OCI-LY7 (cell line): ENCODE measurements at regions not wholly inside any gene's neighbourhood (a gene's known extent, or its start where the extent isn't known, plus 50 kb on each side); places are given as distances from the start of the nearest gene placed in this dataset.

Experiments used
- BruUV-seq: library from RNA; stranded (reverse); fragments of 400-500 nt; replicated peaks from 2 replicates; lab custom pipeline; 2021; lab: Mats Ljungman, UMichigan
- CTCF ChIA-PET: fragments of 300-600 bp; sonication (Branson Sonifier 250); formaldehyde crosslinking; loops from one replicate; lab custom pipeline; 2022; ENCODE audit warnings: antibody characterized with exemption; ENCODE audit not compliant: unreplicated experiment; lab: Charles Lee
- POLR2A ChIA-PET: fragments of 300-600 bp; sonication (Branson Sonifier 250); formaldehyde crosslinking; loops from one replicate; lab custom pipeline; 2022; ENCODE audit warnings: antibody characterized with exemption; lab: Charles Lee
- DNase-seq: peaks from one replicate; pipeline ENCODE4 v3.0.0-alpha.2; 2015; ENCODE audit warnings: low spot score
- H2AFZ ChIP-seq: fragments of 200-600 bp; sonication (generic), shearing (Covaris generic); 2 replicates; pipeline ENCODE4 v1.6.1; 2014; ENCODE audit warnings: mild to moderate bottlenecking, antibody characterized with exemption, low read length, moderate library complexity
- H3K27ac ChIP-seq: fragments of 200-600 bp; sonication (generic); 2 replicates; pipeline ENCODE4 v1.5.1; 2014; ENCODE audit warnings: mixed run types, low read depth, mild to moderate bottlenecking, moderate library complexity, low read length, inconsistent platforms; ENCODE audit not compliant: poor library complexity, severe bottlenecking
- H3K36me3 ChIP-seq: fragments of 200-600 bp; sonication (generic); 2 replicates; pipeline ENCODE4 v1.6.1; 2014; ENCODE audit warnings: mild to moderate bottlenecking, antibody characterized with exemption, low read length, moderate library complexity, mixed read lengths; ENCODE audit not compliant: insufficient read depth
- H3K4me1 ChIP-seq: fragments of 200-600 bp; sonication (generic); 2 replicates; pipeline ENCODE4 v1.5.1; 2014; ENCODE audit warnings: mild to moderate bottlenecking, low read length; ENCODE audit not compliant: insufficient read depth, poor library complexity, severe bottlenecking
- H3K4me2 ChIP-seq: fragments of 200-600 bp; sonication (generic); 2 replicates; pipeline ENCODE4 v1.6.1; 2014; ENCODE audit warnings: mild to moderate bottlenecking, low read length
- H3K4me3 ChIP-seq: fragments of 200-600 bp; sonication (generic); 2 replicates; pipeline ENCODE4 v1.5.1; 2014; ENCODE audit warnings: mild to moderate bottlenecking, low read depth, low read length; ENCODE audit not compliant: poor library complexity, severe bottlenecking
- H3K79me2 ChIP-seq: fragments of 200-600 bp; sonication (generic); 2 replicates; pipeline ENCODE4 v1.6.1; 2016; ENCODE audit warnings: low read depth, mild to moderate bottlenecking, low read length, moderate library complexity, mixed read lengths; ENCODE audit not compliant: insufficient read depth
- H3K9me2 ChIP-seq: fragments of 200-600 bp; sonication (generic); 2 replicates; pipeline ENCODE4 v1.6.1; 2016; ENCODE audit warnings: mild to moderate bottlenecking, low read length, mixed read lengths; ENCODE audit not compliant: insufficient read depth
- H3K9me3 ChIP-seq: fragments of 200-600 bp; sonication (generic); 2 replicates; pipeline ENCODE4 v1.6.1; 2014; ENCODE audit warnings: mild to moderate bottlenecking, mixed run types, low read length, mixed read lengths
- H4K20me1 ChIP-seq: fragments of 200-600 bp; sonication (generic); 2 replicates; pipeline ENCODE4 v1.6.1; 2014; ENCODE audit warnings: mild to moderate bottlenecking, antibody characterized with exemption, low read length, moderate library complexity, mixed read lengths; ENCODE audit not compliant: insufficient read depth
- CTCF ChIP-seq: fragments of 200-600 bp; sonication (generic); conservative IDR thresholded peaks from 2 replicates; pipeline ENCODE4 v1.5.1; 2014; ENCODE audit warnings: mild to moderate bottlenecking, antibody characterized with exemption, low read length, moderate library complexity, mixed read lengths
- EZH2phosphoT487 ChIP-seq: fragments of 200-600 bp; sonication (generic); IDR thresholded peaks from 2 replicates; pipeline ENCODE4 v1.6.1; 2018; ENCODE audit warnings: low read depth, borderline replicate concordance, mild to moderate bottlenecking, mixed run types, antibody characterized with exemption, low read length, moderate library complexity, mixed read lengths
- intact Hi-C: fragments of 100-400 bp; cut with micrococcal nuclease; formaldehyde crosslinking; loops from one replicate; pipeline ENCODE4 v1.10.0; 2022; ENCODE audit not compliant: unreplicated experiment

GRCh38 chr15:95681836-95682544 lies 648.5 kb upstream of the NR2F2 start:
- no peaks in the 10 kb centered on the region for H3K9me2 ChIP-seq
- H4K20me1 ChIP-seq: no peaks in the 10 kb centered on the region
- H3K4me3 ChIP-seq: no peak overlapping the region
- ChIA-PET CTCF (no interaction called here), POLR2A (no interaction called here)
- no peak for DNase-seq
- no TSS peak for BruUV-seq
- H3K4me1 ChIP-seq: no peaks in the 10 kb centered on the region
- TF ChIP-seq EZH2phosphoT487 (no peak), CTCF (no peak)
- no peak overlapping the region for H3K4me2 ChIP-seq
- no peaks in the 10 kb centered on the region for H3K79me2 ChIP-seq
- no peak overlapping the region for H3K27ac ChIP-seq
- H2AFZ ChIP-seq: no peak overlapping the region
- no peaks in the 10 kb centered on the region for H3K36me3 ChIP-seq
- H3K9me3 ChIP-seq: no peaks in the 10 kb centered on the region
- intact Hi-C loops: no loop called here

GRCh38 chr15:95684126-95684525 lies 646.4 kb upstream of the NR2F2 start:
- intact Hi-C loops: no loop called here
- Histone ChIP-seq H3K9me2 (no peaks in the 10 kb centered on the region), H3K9me3 (no peaks in the 10 kb centered on the region), H3K79me2 (no peaks in the 10 kb centered on the region), H2AFZ (no peak overlapping the region), H3K36me3 (no peaks in the 10 kb centered on the region), H3K4me2 (no peak overlapping the region), H4K20me1 (no peaks in the 10 kb centered on the region), H3K27ac (no peak overlapping the region), H3K4me1 (no peaks in the 10 kb centered on the region), H3K4me3 (no peak overlapping the region)
- BruUV-seq: no TSS peak
- ChIA-PET POLR2A (no interaction called here), CTCF (no interaction called here)
- no peak for DNase-seq
- no peak for TF ChIP-seq EZH2phosphoT487
- TF ChIP-seq CTCF: no peak

- BruUV-seq: no TSS peak
- Histone ChIP-seq H3K4me3 (no peak overlapping the region), H3K79me2 (no peaks in the 10 kb centered on the region), H3K9me3 (no peaks in the 10 kb centered on the region), H2AFZ (no peak overlapping the region), H3K36me3 (no peaks in the 10 kb centered on the region), H3K9me2 (no peaks in the 10 kb centered on the region), H3K27ac (no peak overlapping the region), H4K20me1 (no peaks in the 10 kb centered on the region), H3K4me1 (no peaks in the 10 kb centered on the region), H3K4me2 (no peak overlapping the region)
- POLR2A ChIA-PET: no interaction called here
- TF ChIP-seq CTCF (no peak), EZH2phosphoT487 (no peak)
- CTCF ChIA-PET: no interaction called here
- no peak for DNase-seq
- intact Hi-C loops: no loop called here
Measured at GRCh38 chr15:95684693-95685115, 645.8 kb upstream of the NR2F2 start.
